ENCODE measurements at regions not wholly inside any gene's neighbourhood (a gene's known extent, or its start where the extent isn't known, plus 50 kb on each side); places are given as distances from the start of the nearest gene placed in this dataset.
"Not testable (repeated sequence)": the region's sequence is repeated elsewhere in the genome, so short reads cannot be mapped to it uniquely, and the experiment has no call there.

GRCh38 chr13:96925477-96925876 is 68.8 kb downstream of the OXGR1 start:
- Histone ChIP-seq H3K9ac (ENCODE audit: insufficient read depth, low read depth, low read length) (no peak overlapping the region), H3K27ac (ENCODE audit: extremely low read length, insufficient read depth, low read length) (no peak overlapping the region), H3K4me2 (ENCODE audit: low read depth, low read length) (no peak overlapping the region), H3K4me1 (ENCODE audit: insufficient read depth, low read length) (peaks cover 25% of the 10 kb centered on the region), H2AFZ (ENCODE audit: low read length) (no peak overlapping the region), H3K9me3 (ENCODE audit: low read length) (no peaks in the 10 kb centered on the region), H3K36me3 (replicated peaks in 1 of 2; ENCODE audit: control insufficient read depth in 1 of 2, insufficient read depth in 2 of 2, low read length in 2 of 2) (no peaks in the 10 kb centered on the region), H3K79me2 (ENCODE audit: insufficient read depth, low read length) (no peaks in the 10 kb centered on the region), H3K27me3 (ENCODE audit: control insufficient read depth in 1 of 2, insufficient read depth in 2 of 2, low read length in 2 of 2) (peaks cover 0 to 4% of the 10 kb centered on the region in 2 experiments; a peak in 1 of 5 replicates), H3K4me3 (replicated peaks in 1 of 3; ENCODE audit: insufficient read depth in 1 of 3, low read depth in 2 of 3, low read length in 3 of 3) (no peak overlapping the region), H4K20me1 (ENCODE audit: insufficient read depth, low read length) (peaks cover 3% of the 10 kb centered on the region; the same call in 1 of the 2 replicates)
- no peak for FAIRE-seq
- TF ChIP-seq SRF (IDR thresholded peaks at IDR 0.05; ENCODE audit: low read depth, low read length) (no peak), CREB1 (IDR thresholded peaks at IDR 0.05) (no peak), CREB1 (CRISPR knock-in tag; IDR thresholded peaks at IDR 0.05) (0 out of 2 replicates have a peak, but pooled peaks have one; percentile 14)
- 18% methylated on average over 2 of the region's 2 CpGs for WGBS (ENCODE audit: low lambda C conversion rate)
- intact Hi-C loops (cut with micrococcal nuclease; ENCODE audit: unreplicated experiment) (no loop called here), in situ Hi-C loops (cut with HindIII; ENCODE audit: extremely low pct_ligation_motif_present, low pct_unique_long_range_greater_than_20kb) (no loop called here)
- DNase-seq (ENCODE audit: low spot score): peak; percentile 6
- peak; percentile 39; the same call in 2 of the 3 replicates for ATAC-seq
- no TSS peak for BruUV-seq (replicated peaks)
- ChIA-PET CTCF (ENCODE audit: low intra/inter-chr PET ratio, low total read pairs) (no interaction called here), POLR2A (no interaction called here)

- CTCF ChIA-PET (ENCODE audit: low intra/inter-chr PET ratio, low total read pairs); H4K20me1 ChIP-seq (ENCODE audit: insufficient read depth, low read length): not testable (repeated sequence)
- TF ChIP-seq HNRNPL (IDR thresholded peaks at IDR 0.05; ENCODE audit: low read depth, low read length): 0 out of 2 replicates have a peak, but pooled peaks have one; percentile 49
- TF ChIP-seq PAXIP1 (CRISPR knock-in tag; conservative IDR thresholded peaks at IDR 0.05): 0 out of 2 replicates have a peak, but pooled peaks have one; percentile 26
- peak; percentile 89 for TF ChIP-seq ZNF281 (CRISPR knock-in tag; IDR thresholded peaks at IDR 0.05; ENCODE audit: borderline replicate concordance)
- peak; percentile 28; the same call in 1 of the 2 replicates for TF ChIP-seq HIC2 (CRISPR knock-in tag; IDR thresholded peaks at IDR 0.05; ENCODE audit: low read depth)
- TF ChIP-seq FOXA3 (CRISPR knock-in tag; IDR thresholded peaks at IDR 0.05): peak; percentile 23; the same call in 1 of the 2 replicates
Measured at GRCh38 chr13:96918861-96919631, 75.2 kb downstream of the OXGR1 start.

More at GRCh38 chr13:96918861-96919631, 75.2 kb downstream of the OXGR1 start:
- in situ Hi-C loops (cut with HindIII; ENCODE audit: extremely low pct_ligation_motif_present, low pct_unique_long_range_greater_than_20kb); H3K79me2 ChIP-seq (ENCODE audit: insufficient read depth, low read length); H3K4me3 ChIP-seq (replicated peaks in 1 of 3; ENCODE audit: insufficient read depth in 1 of 3, low read depth in 2 of 3, low read length in 3 of 3); H3K36me3 ChIP-seq (replicated peaks in 1 of 2; ENCODE audit: control insufficient read depth in 1 of 2, insufficient read depth in 2 of 2, low read length in 2 of 2); BruUV-seq (replicated peaks); H2AFZ ChIP-seq (ENCODE audit: low read length); H3K9ac ChIP-seq (ENCODE audit: insufficient read depth, low read depth, low read length); H3K27me3 ChIP-seq (ENCODE audit: control insufficient read depth in 1 of 2, insufficient read depth in 2 of 2, low read length in 2 of 2); H3K9me3 ChIP-seq (ENCODE audit: low read length); FAIRE-seq; H3K27ac ChIP-seq (ENCODE audit: extremely low read length, insufficient read depth, low read length); POLR2A ChIA-PET: not testable (repeated sequence)
- DNase-seq (ENCODE audit: low spot score) (peak; percentile 7), ATAC-seq (peak; percentile 60)
- Histone ChIP-seq H3K4me1 (ENCODE audit: insufficient read depth, low read length) (peaks cover 15% of the 10 kb centered on the region), H3K4me2 (ENCODE audit: low read depth, low read length) (peak overlapping the region; percentile 39)
- 33% methylated on average over 3 of the region's 12 CpGs for WGBS (ENCODE audit: low lambda C conversion rate)
- intact Hi-C loops (cut with micrococcal nuclease; ENCODE audit: unreplicated experiment): loop anchor here (5.0 kb wide), 1 partner anchor 38 kb away; no protein-coding TSS in a partner anchor
